ENCODE measurements at regions not wholly inside any gene's neighbourhood (a gene's known extent, or its start where the extent isn't known, plus 50 kb on each side); places are given as distances from the start of the nearest gene placed in this dataset.

- Mint-ChIP-seq H3K9me3 (peaks cover 95% of the 10 kb centered on the region), H3K27ac (no peak overlapping the region), H3K4me1 (no peaks in the 10 kb centered on the region), H3K4me3 (no peak overlapping the region), H3K27me3 (ENCODE audit: insufficient read depth) (no peaks in the 10 kb centered on the region), H3K36me3 (ENCODE audit: low read depth) (peaks cover 36% of the 10 kb centered on the region)
- Histone ChIP-seq H3K27ac (ENCODE audit: low read depth, low read length) (no peak overlapping the region), H3K4me3 (ENCODE audit: low read length) (no peak overlapping the region), H3K9me3 (ENCODE audit: control insufficient read depth, low read length) (peaks cover 42% of the 10 kb centered on the region), H3K27me3 (ENCODE audit: control insufficient read depth, insufficient read depth, low read length, poor library complexity, severe bottlenecking) (no peaks in the 10 kb centered on the region), H3K36me3 (ENCODE audit: control insufficient read depth, insufficient read depth, low read length) (no peaks in the 10 kb centered on the region), H3K9ac (ENCODE audit: extremely low read depth, low read length, poor library complexity, severe bottlenecking) (no peak overlapping the region), H3K4me1 (ENCODE audit: control insufficient read depth, insufficient read depth, low read length) (no peaks in the 10 kb centered on the region)
- 93 to 100% methylated on average over 2 to 3 of the region's 3 CpGs for WGBS, 2 experiments (ENCODE audit: insufficient coverage in 1 of 2, insufficient read length in 1 of 2)
- no peak for TF ChIP-seq CTCF (conservative IDR thresholded peaks at IDR 0.05)
- no peak for DNase-seq
Measured at GRCh38 chrX:65127842-65128241, 151.6 kb upstream of the ZC4H2 start.

GRCh38 chrX:65098851-65099250 lies 122.6 kb upstream of the ZC4H2 start:
- Mint-ChIP-seq H3K9me3 (peaks cover 84% of the 10 kb centered on the region), H3K4me1 (peaks cover 2% of the 10 kb centered on the region), H3K27ac (no peak overlapping the region), H3K27me3 (ENCODE audit: insufficient read depth) (no peaks in the 10 kb centered on the region), H3K4me3 (no peak overlapping the region), H3K36me3 (ENCODE audit: low read depth) (peaks cover 43% of the 10 kb centered on the region)
- 94% methylated on average over 3 of the region's 3 CpGs; no CpG with 5 or more reads in 1 of the 2 experiments for WGBS, 2 experiments (ENCODE audit: insufficient coverage in 1 of 2, insufficient read length in 1 of 2)
- H3K9me3 ChIP-seq (ENCODE audit: control insufficient read depth, low read length) = peaks cover 36% of the 10 kb centered on the region
- H3K4me3 ChIP-seq (ENCODE audit: low read length) = no peak overlapping the region
- TF ChIP-seq CTCF (conservative IDR thresholded peaks at IDR 0.05) = no peak
- H3K27ac ChIP-seq (ENCODE audit: low read depth, low read length) = no peak overlapping the region
- no peak for DNase-seq
- H3K36me3 ChIP-seq (ENCODE audit: control insufficient read depth, insufficient read depth, low read length) = peaks cover 4% of the 10 kb centered on the region
- no peak overlapping the region for H3K9ac ChIP-seq (ENCODE audit: extremely low read depth, low read length, poor library complexity, severe bottlenecking)
- no peaks in the 10 kb centered on the region for H3K4me1 ChIP-seq (ENCODE audit: control insufficient read depth, insufficient read depth, low read length)
- H3K27me3 ChIP-seq (ENCODE audit: control insufficient read depth, insufficient read depth, low read length, poor library complexity, severe bottlenecking) = no peaks in the 10 kb centered on the region

GRCh38 chrX:65093658-65094057 lies 117.4 kb upstream of the ZC4H2 start:
- Mint-ChIP-seq H3K4me3 (no peak overlapping the region), H3K27me3 (ENCODE audit: insufficient read depth) (no peaks in the 10 kb centered on the region), H3K9me3 (peaks cover 67% of the 10 kb centered on the region), H3K27ac (no peak overlapping the region), H3K36me3 (ENCODE audit: low read depth) (peaks cover 44% of the 10 kb centered on the region), H3K4me1 (peaks cover 2% of the 10 kb centered on the region)
- no peak overlapping the region for H3K27ac ChIP-seq (ENCODE audit: low read depth, low read length)
- peak overlapping the region; percentile 29 for H3K4me3 ChIP-seq (ENCODE audit: low read length)
- H3K27me3 ChIP-seq (ENCODE audit: control insufficient read depth, insufficient read depth, low read length, poor library complexity, severe bottlenecking) = no peaks in the 10 kb centered on the region
- peaks cover 11% of the 10 kb centered on the region for H3K36me3 ChIP-seq (ENCODE audit: control insufficient read depth, insufficient read depth, low read length)
- H3K4me1 ChIP-seq (ENCODE audit: control insufficient read depth, insufficient read depth, low read length) = no peaks in the 10 kb centered on the region
- no peak for TF ChIP-seq CTCF (conservative IDR thresholded peaks at IDR 0.05)
- peaks cover 41% of the 10 kb centered on the region for H3K9me3 ChIP-seq (ENCODE audit: control insufficient read depth, low read length)
- DNase-seq = no peak
- H3K9ac ChIP-seq (ENCODE audit: extremely low read depth, low read length, poor library complexity, severe bottlenecking) = no peak overlapping the region

Data from endodermal cell (in vitro differentiated cells).